GM20000 (cell line): ENCODE measurements at regions not wholly inside any gene's neighbourhood (a gene's known extent, or its start where the extent isn't known, plus 50 kb on each side); places are given as distances from the start of the nearest gene placed in this dataset.

Experiments
- DNase-seq: peaks from one replicate; pipeline ENCODE4 v3.0.0; 2012; ENCODE audit warnings: low spot score
- CTCF ChIP-seq: IDR thresholded peaks from 2 replicates; pipeline ENCODE4 v1.5.1; 2012; ENCODE audit warnings: mild to moderate bottlenecking, control low read depth; ENCODE audit errors: extremely low read depth, missing control alignments

DNA sequence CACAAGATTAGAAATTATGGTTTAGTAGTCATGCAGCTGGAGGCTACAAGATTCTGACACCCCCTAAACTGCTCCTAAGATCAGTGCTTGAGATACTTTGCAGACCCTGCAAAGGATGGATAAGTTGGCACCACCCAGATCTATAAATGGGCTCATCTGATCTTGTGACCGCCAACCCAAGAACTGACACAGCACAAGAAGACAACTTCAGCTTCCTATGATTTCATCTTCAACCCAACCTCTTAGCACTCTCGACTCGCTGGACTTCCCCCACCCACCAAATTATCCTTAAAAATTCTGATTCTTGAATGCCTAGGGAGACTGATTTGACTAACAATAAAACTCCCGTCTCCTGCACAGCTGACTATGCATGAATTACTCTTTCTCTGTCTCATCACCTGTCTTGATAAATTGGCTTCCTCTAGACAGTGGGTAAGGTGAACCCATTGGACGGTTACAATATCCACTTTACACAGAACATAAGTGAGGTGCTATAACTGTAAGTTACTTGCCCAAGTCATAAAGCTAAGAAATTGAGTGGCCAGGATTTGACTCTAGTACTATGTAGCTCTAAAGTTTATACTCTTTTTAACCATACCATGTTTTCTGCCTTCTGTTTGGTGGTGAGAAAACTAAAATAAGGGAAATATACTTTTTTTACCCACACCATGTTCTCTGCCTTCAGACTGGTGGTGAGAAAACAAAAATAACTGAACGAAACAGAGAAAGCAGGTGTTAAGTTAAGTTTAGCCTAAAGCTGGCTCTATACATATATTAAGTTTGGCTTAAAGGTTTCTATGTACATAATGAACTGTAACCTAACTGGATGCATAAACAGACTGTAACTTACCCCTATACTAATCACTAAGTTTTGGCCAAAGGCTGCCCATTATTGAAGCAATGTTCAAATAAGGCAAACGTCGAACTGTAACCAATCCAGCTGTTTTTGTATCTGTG lies 962.3 kb upstream of the NXPH2 start:
- TF ChIP-seq CTCF, result no peak
- no peak for DNase-seq

- DNase-seq, result no peak
- no peak for TF ChIP-seq CTCF
Observed at GRCh38 chr2:139737659-139738058, 957.5 kb upstream of the NXPH2 start.

DNA sequence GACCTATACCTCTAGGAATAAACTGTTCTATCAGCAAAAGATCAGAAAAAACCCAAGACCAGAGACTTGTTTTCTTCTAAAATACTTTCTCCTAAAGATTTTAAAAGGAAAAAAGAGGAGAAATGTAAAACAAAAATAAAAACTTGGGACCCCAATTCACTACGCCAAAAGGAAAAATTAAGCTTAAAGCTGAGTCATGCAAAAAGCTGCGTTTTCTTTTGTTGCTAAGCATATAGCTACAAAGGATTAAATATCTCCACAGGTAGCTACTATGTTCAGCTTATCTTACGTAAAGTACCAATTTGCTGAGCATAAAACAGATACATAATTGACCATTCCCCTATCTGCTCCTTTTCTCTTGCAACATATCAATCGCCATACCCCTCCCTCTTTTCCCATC lies 950.0 kb upstream of the NXPH2 start:
- TF ChIP-seq CTCF, result no peak
- DNase-seq, result no peak

DNA sequence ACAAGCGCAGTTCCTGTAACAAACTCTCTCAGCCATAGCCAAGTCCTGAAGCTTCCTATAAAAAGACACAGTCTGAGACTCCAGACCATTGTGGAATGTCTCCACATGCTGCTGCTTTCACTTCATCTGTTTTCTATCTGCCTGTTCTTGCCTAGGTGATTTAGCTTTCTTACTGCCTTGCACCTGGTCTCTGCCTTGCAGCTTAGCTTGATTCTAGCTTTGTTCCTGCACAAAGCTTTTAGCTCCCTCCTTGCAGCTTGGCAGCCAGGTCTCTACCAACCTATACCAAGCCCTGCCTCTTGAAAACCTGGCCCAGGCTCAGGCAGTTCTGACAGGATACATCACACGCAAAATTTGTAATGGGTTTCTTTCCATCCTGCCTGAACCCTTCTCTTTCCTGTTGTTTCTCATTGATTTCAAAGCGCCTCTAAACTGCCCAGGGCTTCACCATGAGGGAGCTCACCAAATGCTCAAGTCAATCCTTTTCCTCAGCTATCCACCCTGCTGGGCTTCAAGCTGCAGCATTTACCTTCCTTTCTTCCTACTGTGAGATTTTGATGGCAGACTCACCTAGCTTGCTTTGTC lies 941.3 kb upstream of the NXPH2 start:
- DNase-seq, result no peak
- no peak for TF ChIP-seq CTCF

DNA sequence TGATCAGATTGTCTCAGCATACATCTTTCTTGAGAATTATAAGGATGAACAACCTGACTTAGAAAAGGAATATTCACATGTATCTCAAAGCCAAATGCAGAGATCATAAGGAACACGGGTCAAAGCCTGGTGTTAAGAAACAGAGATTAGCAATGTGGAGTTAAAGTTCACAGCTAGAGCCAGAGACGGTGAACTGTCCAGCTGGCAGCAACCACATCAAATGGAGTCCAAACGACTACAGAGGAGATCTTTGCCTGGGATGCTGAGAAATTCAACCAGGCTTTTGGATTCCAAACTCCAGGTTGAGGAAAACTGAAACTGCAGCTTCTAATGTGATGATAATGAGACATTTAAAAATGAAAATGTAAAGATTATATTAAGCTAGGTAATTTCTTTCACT lies 939.9 kb upstream of the NXPH2 start:
- DNase-seq, result no peak

GRCh38 chr2:139704606-139705005 lies 924.4 kb upstream of the NXPH2 start:
- DNase-seq, result no peak
- TF ChIP-seq CTCF, result no peak

More for the DNA sequence above, 939.9 kb upstream of the NXPH2 start:
- TF ChIP-seq CTCF, result no peak

DNA sequence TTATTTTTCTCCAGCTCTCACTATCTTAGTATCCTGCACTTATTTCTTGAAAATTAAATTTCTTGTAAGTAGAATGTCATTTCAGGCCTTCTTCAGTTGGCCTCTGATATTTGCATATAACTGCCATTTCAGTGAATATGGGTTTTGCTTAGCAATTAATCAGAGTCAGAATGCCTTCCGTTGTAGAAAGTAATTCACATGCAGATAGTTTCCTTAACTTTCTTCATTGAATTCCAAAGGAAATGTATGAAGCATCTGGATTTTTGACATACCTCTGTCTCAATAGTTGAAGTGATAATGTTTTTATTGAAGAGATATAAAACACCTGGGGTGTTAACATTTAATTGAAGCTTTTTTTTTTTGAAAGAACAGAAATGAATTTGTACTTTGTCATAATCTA lies 914.1 kb upstream of the NXPH2 start:
- TF ChIP-seq CTCF, result no peak
- DNase-seq, result no peak
